Epithelial cell of proximal tubule (primary cell): ENCODE measurements at regions not wholly inside any gene's neighbourhood (a gene's known extent, or its start where the extent isn't known, plus 50 kb on each side); places are given as distances from the start of the nearest gene placed in this dataset.
"Not testable (repeated sequence)": the region's sequence is repeated elsewhere in the genome, so short reads cannot be mapped to it uniquely, and the experiment has no call there.

Experiments used
- DNase-seq: peaks from one replicate; pipeline ENCODE4 v3.0.0-alpha.2; 2011; ENCODE audit warnings: low read depth
- H3K4me3 ChIP-seq: 2 replicates; pipeline ENCODE4 v1.5.1; 2011; ENCODE audit warnings: low read depth, mild to moderate bottlenecking, low read length
- TF ChIP-seq, protein P1 (sequence below): conservative IDR thresholded peaks from 2 replicates; pipeline ENCODE4 v1.5.1; 2012; ENCODE audit warnings: low read depth, mild to moderate bottlenecking, low read length

DNA sequence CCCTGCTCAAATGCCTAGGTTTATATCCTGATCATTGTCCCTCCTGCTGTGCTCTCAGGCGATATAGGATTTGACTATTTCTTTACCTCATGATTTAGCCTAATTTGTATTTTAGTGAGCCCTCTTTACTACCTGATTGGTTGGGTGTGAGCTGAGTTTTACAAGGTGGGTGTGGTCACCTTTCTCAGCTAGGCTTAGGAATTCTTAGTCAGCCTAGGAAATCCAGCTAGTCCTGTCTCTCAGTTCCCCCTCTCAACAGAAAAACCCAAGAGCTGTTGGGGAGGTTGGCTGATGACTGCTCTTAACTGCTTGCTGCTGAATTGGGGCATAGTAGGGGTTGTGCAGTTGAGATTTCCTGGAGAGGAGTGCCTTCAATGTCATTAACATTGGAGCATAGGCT lies 100.5 kb upstream of the AADAT start:
- no peak for DNase-seq
- TF ChIP-seq, protein P1, sequence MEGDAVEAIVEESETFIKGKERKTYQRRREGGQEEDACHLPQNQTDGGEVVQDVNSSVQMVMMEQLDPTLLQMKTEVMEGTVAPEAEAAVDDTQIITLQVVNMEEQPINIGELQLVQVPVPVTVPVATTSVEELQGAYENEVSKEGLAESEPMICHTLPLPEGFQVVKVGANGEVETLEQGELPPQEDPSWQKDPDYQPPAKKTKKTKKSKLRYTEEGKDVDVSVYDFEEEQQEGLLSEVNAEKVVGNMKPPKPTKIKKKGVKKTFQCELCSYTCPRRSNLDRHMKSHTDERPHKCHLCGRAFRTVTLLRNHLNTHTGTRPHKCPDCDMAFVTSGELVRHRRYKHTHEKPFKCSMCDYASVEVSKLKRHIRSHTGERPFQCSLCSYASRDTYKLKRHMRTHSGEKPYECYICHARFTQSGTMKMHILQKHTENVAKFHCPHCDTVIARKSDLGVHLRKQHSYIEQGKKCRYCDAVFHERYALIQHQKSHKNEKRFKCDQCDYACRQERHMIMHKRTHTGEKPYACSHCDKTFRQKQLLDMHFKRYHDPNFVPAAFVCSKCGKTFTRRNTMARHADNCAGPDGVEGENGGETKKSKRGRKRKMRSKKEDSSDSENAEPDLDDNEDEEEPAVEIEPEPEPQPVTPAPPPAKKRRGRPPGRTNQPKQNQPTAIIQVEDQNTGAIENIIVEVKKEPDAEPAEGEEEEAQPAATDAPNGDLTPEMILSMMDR, result no peak
- H3K4me3 ChIP-seq, result no peak overlapping the region

GRCh38 chr4:170170861-170171260 lies 81.1 kb upstream of the AADAT start:
- DNase-seq, result no peak
- TF ChIP-seq, protein P1, result no peak
- no peak overlapping the region for H3K4me3 ChIP-seq

DNA sequence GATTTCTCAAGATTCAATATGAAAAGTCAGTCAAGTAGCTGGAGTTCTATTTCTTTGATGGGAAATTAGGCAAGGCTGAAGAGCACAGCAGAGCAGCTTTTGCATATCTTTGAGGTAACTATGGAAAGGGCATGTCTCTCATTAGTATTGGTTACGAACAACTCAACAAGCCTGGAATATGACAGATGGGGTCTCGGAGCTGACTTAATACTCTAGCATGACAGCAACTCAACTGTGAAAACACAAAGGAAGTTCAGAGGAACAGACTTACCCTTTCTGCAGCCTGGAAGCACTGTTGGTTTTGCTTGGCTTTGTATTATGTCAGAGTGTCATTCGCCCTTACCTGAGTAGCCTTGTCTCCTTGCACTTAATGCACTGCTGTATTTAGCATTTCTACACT lies 79.9 kb upstream of the AADAT start:
- TF ChIP-seq, protein P1, result no peak
- DNase-seq, result no peak
- H3K4me3 ChIP-seq, result no peak overlapping the region

DNA sequence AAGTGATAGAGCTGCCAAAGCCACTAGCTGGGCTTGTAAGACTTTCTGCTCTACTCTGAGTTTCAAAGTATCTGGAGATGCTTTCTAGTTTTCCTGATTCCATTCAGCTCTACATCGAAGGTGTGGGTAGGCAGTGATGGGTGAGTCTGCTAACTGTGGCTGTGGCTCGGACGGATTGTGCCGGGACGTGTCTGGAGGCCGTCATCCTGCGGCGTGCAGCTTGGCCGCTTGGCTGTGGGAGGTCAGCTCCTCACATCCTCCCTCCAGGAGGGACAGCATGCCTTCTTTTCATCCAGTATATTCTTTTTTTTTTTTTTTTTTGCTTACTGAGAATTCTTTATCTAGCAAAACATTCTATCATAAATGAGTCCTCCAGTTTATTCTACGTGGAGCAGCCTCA lies 77.9 kb upstream of the AADAT start:
- DNase-seq, result no peak
- H3K4me3 ChIP-seq, result no peak overlapping the region
- TF ChIP-seq, protein P1, result no peak

DNA sequence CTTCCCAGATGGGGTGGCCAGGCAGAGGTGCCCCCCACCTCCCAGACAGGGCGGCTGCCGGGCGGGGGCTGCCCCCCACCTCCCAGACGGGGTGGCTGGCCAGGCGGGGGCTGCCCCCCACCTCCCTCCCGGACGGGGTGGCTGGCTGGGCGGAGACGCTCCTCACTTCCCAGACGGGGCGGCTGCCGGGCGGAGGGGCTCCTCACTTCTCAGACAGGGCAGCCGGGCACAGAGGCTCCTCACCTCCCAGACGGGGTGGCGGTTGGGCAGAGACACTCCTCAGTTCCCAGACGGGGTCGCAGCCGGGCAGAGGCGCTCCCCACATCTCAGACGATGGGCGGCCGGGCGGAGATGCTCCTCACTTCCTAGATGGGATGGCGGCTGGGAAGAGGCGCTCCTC lies 76.4 kb upstream of the AADAT start:
- H3K4me3 ChIP-seq, DNase-seq: not testable (repeated sequence)

DNA sequence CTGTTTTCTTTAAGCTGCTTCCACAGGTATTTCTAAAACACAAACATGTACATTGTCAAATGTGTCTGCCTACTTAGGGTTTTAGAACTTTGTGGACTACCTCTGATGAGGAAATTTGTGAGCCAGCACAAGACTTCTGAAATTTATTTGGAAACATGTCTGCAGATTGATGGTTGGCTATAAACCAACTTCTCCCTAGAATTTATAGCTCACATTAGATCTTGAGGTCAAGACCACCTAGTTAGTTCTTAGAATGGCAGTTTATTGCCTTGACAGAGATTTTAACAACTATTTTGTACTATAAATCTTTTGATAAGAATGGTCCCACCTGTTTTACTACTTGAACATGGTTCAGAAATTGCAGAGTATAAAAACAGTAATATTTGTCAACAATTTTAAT lies 72.7 kb upstream of the AADAT start:
- TF ChIP-seq, protein P1, result no peak
- no peak for DNase-seq

GRCh38 chr4:170157670-170158069 lies 67.9 kb upstream of the AADAT start:
- TF ChIP-seq, protein P1, result no peak
- H3K4me3 ChIP-seq, result no peak overlapping the region
- DNase-seq, result no peak

More for the DNA sequence above, 72.7 kb upstream of the AADAT start:
- no peak overlapping the region for H3K4me3 ChIP-seq

DNA sequence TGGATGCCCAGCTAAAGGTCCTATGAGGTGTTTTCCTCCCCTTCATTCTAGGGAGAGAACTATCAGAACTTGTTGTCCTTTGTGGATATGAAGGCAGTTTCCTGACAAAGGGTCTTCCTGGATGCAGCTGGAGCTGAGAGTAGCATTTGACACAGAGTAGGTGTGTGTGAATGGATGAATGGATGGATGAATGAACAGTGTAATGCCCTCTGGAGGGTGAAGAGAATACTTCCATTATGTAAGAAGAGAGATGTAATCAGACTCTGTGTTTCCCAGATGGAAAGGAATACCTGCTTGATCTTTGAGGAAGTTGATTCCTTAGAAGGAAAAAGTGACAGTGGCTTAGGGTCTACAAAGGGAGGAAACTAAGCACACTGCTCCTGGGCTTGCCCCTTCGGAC lies 55.4 kb upstream of the AADAT start:
- no peak for DNase-seq
- TF ChIP-seq, protein P1, result peak; percentile 4
- no peak overlapping the region for H3K4me3 ChIP-seq
